IMR-90 (cell line): ENCODE measurements at regions not wholly inside any gene's neighbourhood (a gene's known extent, or its start where the extent isn't known, plus 50 kb on each side); places are given as distances from the start of the nearest gene placed in this dataset.
"Not testable (repeated sequence)": the region's sequence is repeated elsewhere in the genome, so short reads cannot be mapped to it uniquely, and the experiment has no call there.

Experiments used
- ATAC-seq: fragments of 200-7000 bp; cut with Tn5 transposase; 2 replicates; pipeline ENCODE4 v1.9.1; 2020; ENCODE audit warnings: low read depth, mild to moderate bottlenecking, moderate library complexity
- BruUV-seq: library from RNA; stranded (reverse); fragments of 400-500 nt; replicated peaks from 2 replicates; lab custom pipeline; 2021; lab: Mats Ljungman, UMichigan
- CTCF ChIA-PET: fragments of 300-600 bp; formaldehyde crosslinking; extraction: SDS; loops from one replicate; lab custom pipeline; 2021; ENCODE audit warnings: antibody characterized with exemption; lab: Yijun Ruan, JAX
- POLR2A ChIA-PET: fragments of 300-600 bp; sonication (Branson Sonifier 250); formaldehyde crosslinking; loops from one replicate; lab custom pipeline; 2022; ENCODE audit warnings: antibody characterized with exemption; ENCODE audit not compliant: unreplicated experiment; lab: Charles Lee
- DNase-seq: peaks from one replicate; pipeline ENCODE4 v3.0.0; 2013
- H2AFZ ChIP-seq: replicated peaks from 2 replicates; pipeline ENCODE3; 2013; ENCODE audit warnings: low read length, mild to moderate bottlenecking; ENCODE audit not compliant: poor library complexity
- H2AK5ac ChIP-seq: 2 replicates; pipeline ENCODE4 v1.6.1; 2013; ENCODE audit warnings: low read depth, low read length, inconsistent platforms
- H2AK9ac ChIP-seq: replicated peaks from 2 replicates; pipeline ENCODE3; 2013; ENCODE audit warnings: mild to moderate bottlenecking, low read depth, low read length, moderate library complexity; ENCODE audit not compliant: poor library complexity
- H2BK120ac ChIP-seq: 2 replicates; pipeline ENCODE4 v1.6.1; 2013; ENCODE audit warnings: low read depth, low read length, inconsistent platforms
- H2BK15ac ChIP-seq: 3 replicates; pipeline ENCODE4 v1.6.1; 2013; ENCODE audit warnings: low read depth, low read length, inconsistent platforms
- H2BK20ac ChIP-seq: 2 replicates; pipeline ENCODE4 v1.6.1; 2013; ENCODE audit warnings: low read depth, mild to moderate bottlenecking, inconsistent platforms, low read length, moderate library complexity
- H2BK5ac ChIP-seq: 2 replicates; pipeline ENCODE4 v1.6.1; 2013; ENCODE audit warnings: mild to moderate bottlenecking, low read depth, low read length, inconsistent platforms; ENCODE audit not compliant: poor library complexity, severe bottlenecking
- H3K14ac ChIP-seq: replicated peaks from 2 replicates; pipeline ENCODE4 v1.6.1; 2013; ENCODE audit warnings: low read depth, low read length, inconsistent platforms
- H3K18ac ChIP-seq: 2 replicates; pipeline ENCODE4 v1.6.1; 2013; ENCODE audit warnings: low read depth, low read length, control low read depth
- H3K23ac ChIP-seq: 2 replicates; pipeline ENCODE4 v1.6.1; 2013; ENCODE audit warnings: low read depth, low read length, inconsistent platforms
- H3K27ac ChIP-seq: 2 replicates; pipeline ENCODE4 v1.5.1; 2013; ENCODE audit warnings: mild to moderate bottlenecking, control low read depth, low read length; ENCODE audit not compliant: insufficient read depth
- H3K27me3 ChIP-seq: 2 replicates; pipeline ENCODE4 v1.6.1; 2013; ENCODE audit warnings: low read length; ENCODE audit not compliant: control insufficient read depth, insufficient read depth
- H3K36me3 ChIP-seq: 2 replicates; pipeline ENCODE4 v1.6.1; 2013; ENCODE audit warnings: low read length, mixed read lengths; ENCODE audit not compliant: control insufficient read depth, insufficient read depth
- H3K4ac ChIP-seq: 2 replicates; pipeline ENCODE4 v1.6.1; 2013; ENCODE audit warnings: low read depth, low read length, inconsistent platforms
- H3K4me1 ChIP-seq: 2 replicates; pipeline ENCODE4 v1.6.1; 2013; ENCODE audit warnings: low read length, mixed read lengths; ENCODE audit not compliant: control insufficient read depth, insufficient read depth
- H3K4me2 ChIP-seq: 2 replicates; pipeline ENCODE4 v1.6.1; 2013; ENCODE audit warnings: low read depth, mild to moderate bottlenecking, control low read depth, low read length, moderate library complexity
- H3K4me3 ChIP-seq: 2 replicates; pipeline ENCODE4 v1.5.1; 2013; ENCODE audit warnings: low read depth, mild to moderate bottlenecking, control low read depth, low read length, moderate library complexity; ENCODE audit not compliant: insufficient read depth
- H3K56ac ChIP-seq: 2 replicates; pipeline ENCODE4 v1.6.1; 2013; ENCODE audit warnings: low read length, inconsistent platforms; ENCODE audit not compliant: insufficient read depth; ENCODE audit errors: extremely low read depth
- H3K79me1 ChIP-seq, 2 experiments: 2 replicates each; pipeline ENCODE4 v1.6.1; 2013; ENCODE audit warnings: low read length in 2 of 2, inconsistent platforms in 1 of 2, low read depth in 1 of 2
- H3K9ac ChIP-seq: 2 replicates; pipeline ENCODE4 v1.6.1; 2013; ENCODE audit warnings: low read depth, low read length, control low read depth
- H3K9me1 ChIP-seq: 2 replicates; pipeline ENCODE4 v1.6.1; 2013; ENCODE audit warnings: low read length, inconsistent platforms; ENCODE audit not compliant: insufficient read depth
- H3K9me3 ChIP-seq: 2 replicates; pipeline ENCODE4 v1.6.1; 2013; ENCODE audit warnings: low read length; ENCODE audit not compliant: control insufficient read depth, insufficient read depth
- H4K20me1 ChIP-seq: 2 replicates; pipeline ENCODE4 v1.6.1; 2013; ENCODE audit warnings: low read length, inconsistent platforms; ENCODE audit not compliant: insufficient read depth
- H4K5ac ChIP-seq: 2 replicates; pipeline ENCODE4 v1.6.1; 2013; ENCODE audit warnings: mild to moderate bottlenecking, low read depth, low read length, control low read depth
- H4K8ac ChIP-seq, 2 experiments: 2 replicates each; pipeline ENCODE4 v1.6.1; 2013; ENCODE audit warnings: low read depth in 2 of 2, low read length in 2 of 2, control low read depth in 1 of 2, inconsistent platforms in 1 of 2
- H4K91ac ChIP-seq: 2 replicates; pipeline ENCODE4 v1.6.1; 2013; ENCODE audit warnings: low read depth, low read length, inconsistent platforms; ENCODE audit not compliant: insufficient read depth
- MAZ ChIP-seq: IDR thresholded peaks from 2 replicates; pipeline ENCODE4 v1.6.1; 2012; ENCODE audit warnings: low read depth, mild to moderate bottlenecking, low read length, improper control_type of control experiment, moderate library complexity, borderline replicate concordance
- RCOR1 ChIP-seq: IDR thresholded peaks from 2 replicates; pipeline ENCODE4 v1.6.1; 2012; ENCODE audit warnings: mild to moderate bottlenecking, low read length, improper control_type of control experiment; ENCODE audit not compliant: insufficient replicate concordance
- WGBS, 2 experiments: methylation state at CpG; one replicate each; pipeline versions ENCODE4 v1.1.5 to v1.1.7; 2013; ENCODE audit warnings: missing lambda C conversion rate in 2 of 2; ENCODE audit not compliant: insufficient read length in 1 of 2; ENCODE audit errors: extremely low coverage in 2 of 2; 5-methylcytosine and 5-hydroxymethylcytosine counted together
- dilution Hi-C: fragments of 300-500 bp; cut with HindIII; formaldehyde crosslinking; loops from one replicate; pipeline ENCODE4 v1.14.3; 2018; ENCODE audit warnings: low sequenced_read_pairs; ENCODE audit not compliant: unreplicated experiment
- in situ Hi-C: fragments of 300-500 bp; cut with MboI; formaldehyde crosslinking; loops from 3 replicates; pipeline ENCODE4 v1.14.3; 2019; ENCODE audit warnings: low sequenced_read_pairs, inconsistent platforms, mixed read lengths
- intact Hi-C: fragments of 100-400 bp; cut with micrococcal nuclease; formaldehyde crosslinking; loops from 2 replicates; pipeline ENCODE4 v1.10.0; 2022

DNA sequence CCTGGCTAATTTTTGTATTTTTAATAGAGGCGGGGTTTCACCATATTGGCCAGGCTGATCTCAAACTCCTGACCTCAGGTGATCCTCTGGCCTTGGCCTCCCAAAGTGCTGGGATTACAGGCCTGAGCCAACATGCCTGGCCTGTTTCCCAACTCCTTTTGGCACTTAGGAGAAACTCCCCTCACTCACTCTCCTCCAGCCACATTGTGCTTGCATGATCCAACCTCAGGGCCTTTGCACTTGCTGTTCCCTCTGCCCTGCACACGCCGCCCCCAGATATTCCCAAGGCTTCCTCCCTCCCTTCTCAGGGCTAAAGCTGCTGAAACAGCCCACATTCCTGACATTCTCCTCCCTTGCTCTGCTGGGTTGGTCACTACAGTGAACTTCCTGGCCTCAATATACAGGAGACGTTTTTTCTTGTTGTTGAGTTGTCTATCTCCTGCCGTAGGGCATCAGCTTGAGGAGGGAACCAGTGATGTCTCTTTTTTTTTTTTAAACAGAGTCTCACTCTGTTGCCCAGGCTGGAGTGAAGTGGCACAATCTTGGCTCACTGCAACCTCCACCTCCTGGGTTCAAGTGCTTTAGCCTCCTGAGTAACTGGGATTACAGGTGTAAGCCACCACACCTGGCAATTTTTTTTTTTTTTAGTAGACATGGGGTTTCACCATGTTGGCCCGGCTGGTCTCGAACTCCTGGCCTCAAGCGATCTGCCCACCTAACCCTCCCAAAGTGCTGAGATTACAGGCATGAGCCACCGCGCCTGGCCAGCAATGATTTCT, 61.4 kb upstream of the PTPN1 start:
- dilution Hi-C loops, H4K20me1 ChIP-seq, BruUV-seq, H2BK5ac ChIP-seq, H3K4me2 ChIP-seq, H3K56ac ChIP-seq, H3K18ac ChIP-seq, in situ Hi-C loops, H3K79me1 ChIP-seq, H3K36me3 ChIP-seq, H3K27me3 ChIP-seq, POLR2A ChIA-PET, H3K27ac ChIP-seq, H3K9ac ChIP-seq, intact Hi-C loops, H3K9me3 ChIP-seq, H2AK9ac ChIP-seq, H3K4me3 ChIP-seq: not testable (repeated sequence)
- peak; percentile 63 for ATAC-seq
- H2AK5ac ChIP-seq, result peak overlapping the region; percentile 90
- H4K91ac ChIP-seq, result peak overlapping the region; percentile 85
- H2BK20ac ChIP-seq, result peak overlapping the region; percentile 72; the same call in 1 of the 2 replicates
- WGBS, 2 experiments, result 90% methylated on average over 2 of the region's 10 CpGs; no CpG with 5 or more reads in 1 of the 2 experiments
- H3K9me1 ChIP-seq, result peaks cover 13% of the 10 kb centered on the region
- peak overlapping the region; percentile 41 for H2AFZ ChIP-seq
- H3K4me1 ChIP-seq, result peaks cover 18% of the 10 kb centered on the region
- H4K8ac ChIP-seq, result peak overlapping the region; percentile 27 to 94; a peak in 2 of 4 replicates
- TF ChIP-seq MAZ, result peak; percentile 10; the same call in 1 of the 2 replicates
- peak; percentile 63 for TF ChIP-seq RCOR1
- CTCF ChIA-PET, result interaction anchor here (0.7 kb wide), 2 partner anchors 111 to 143 kb away, joined by 3 to 6 read pairs; no protein-coding TSS in a partner anchor
- H3K14ac ChIP-seq, result peak overlapping the region; percentile 96
- H4K5ac ChIP-seq, result peak overlapping the region; percentile 70; the same call in 1 of the 2 replicates
- peak overlapping the region; percentile 98 for H2BK120ac ChIP-seq
- peak; percentile 67 for DNase-seq
- H3K4ac ChIP-seq, result peak overlapping the region; percentile 70
- peak overlapping the region; percentile 80 for H2BK15ac ChIP-seq
- H3K23ac ChIP-seq, result peak overlapping the region; percentile 35; the same call in 1 of the 2 replicates
